Astrocyte of the hippocampus (primary cell): ENCODE measurements at regions not wholly inside any gene's neighbourhood (a gene's known extent, or its start where the extent isn't known, plus 50 kb on each side); places are given as distances from the start of the nearest gene placed in this dataset.

Experiments
- DNase-seq: peaks from one replicate; pipeline ENCODE4 v3.0.0; 2011; ENCODE audit warnings: low read depth, low spot score

DNA sequence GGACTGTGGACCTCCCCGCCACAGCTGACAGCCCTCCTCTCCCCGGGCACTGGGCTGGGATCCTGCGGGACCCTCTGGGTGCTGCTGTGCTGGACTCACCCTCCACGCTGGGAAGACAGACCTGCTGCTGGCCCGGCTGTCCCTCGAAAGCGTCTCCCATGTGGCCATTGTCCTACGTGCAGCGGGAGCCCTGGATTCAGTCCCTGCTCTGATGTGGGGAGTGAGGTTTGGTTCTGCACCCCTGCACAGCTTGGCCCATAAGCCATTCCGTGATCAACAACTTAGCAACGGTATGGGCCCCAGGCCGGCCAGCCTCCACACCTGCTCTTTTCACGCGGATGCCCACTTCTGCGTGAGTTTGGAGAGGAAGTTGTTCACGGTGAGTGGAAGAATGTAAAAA lies 195.2 kb downstream of the TEX29 start:
- DNase-seq = no peak

DNA sequence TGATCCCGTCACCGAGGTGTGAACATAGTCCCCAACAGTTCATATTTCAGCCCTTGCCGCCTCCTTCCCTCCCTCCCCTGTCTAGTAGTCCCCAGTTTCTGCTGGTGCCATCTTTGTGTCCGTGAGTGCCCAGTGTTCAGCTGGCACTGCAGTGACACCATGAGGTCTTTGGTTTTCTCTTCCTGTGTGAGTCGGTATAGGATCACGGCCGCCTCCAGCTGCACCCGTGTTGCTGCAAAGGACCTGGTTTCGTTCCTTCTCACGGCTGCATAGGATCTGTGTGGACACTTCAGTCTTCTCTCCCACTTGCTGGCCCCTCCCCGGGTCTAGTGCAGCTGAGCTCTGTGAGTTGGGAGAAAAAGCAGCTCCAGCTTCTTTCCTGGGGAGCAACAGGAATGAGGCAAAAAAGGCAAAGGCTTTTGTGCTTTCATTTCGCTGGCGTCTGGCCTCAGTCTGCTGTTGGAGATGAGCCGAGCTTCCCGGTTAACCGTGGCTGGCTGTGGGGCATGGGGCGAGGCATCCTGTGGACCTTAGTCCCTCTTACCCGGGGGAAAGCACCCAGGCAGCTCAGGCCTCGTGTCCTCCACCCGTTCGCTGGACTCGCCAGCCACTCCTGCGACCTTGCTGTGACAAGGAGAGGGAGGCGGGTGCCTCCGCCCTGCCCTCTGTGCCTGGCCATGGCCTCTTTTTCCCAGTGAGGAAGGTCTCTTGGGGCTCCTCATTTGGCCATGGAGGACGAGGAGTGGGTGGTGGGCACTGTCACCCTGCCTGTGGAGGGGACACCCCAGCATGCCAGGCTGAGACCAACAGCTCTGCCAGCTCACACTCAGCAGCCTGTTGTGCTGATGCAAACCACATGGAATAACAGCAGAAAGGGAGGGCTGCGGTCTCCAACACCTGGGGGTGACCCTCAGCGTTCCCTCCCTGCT lies 196.5 kb downstream of the TEX29 start:
- DNase-seq = no peak

DNA sequence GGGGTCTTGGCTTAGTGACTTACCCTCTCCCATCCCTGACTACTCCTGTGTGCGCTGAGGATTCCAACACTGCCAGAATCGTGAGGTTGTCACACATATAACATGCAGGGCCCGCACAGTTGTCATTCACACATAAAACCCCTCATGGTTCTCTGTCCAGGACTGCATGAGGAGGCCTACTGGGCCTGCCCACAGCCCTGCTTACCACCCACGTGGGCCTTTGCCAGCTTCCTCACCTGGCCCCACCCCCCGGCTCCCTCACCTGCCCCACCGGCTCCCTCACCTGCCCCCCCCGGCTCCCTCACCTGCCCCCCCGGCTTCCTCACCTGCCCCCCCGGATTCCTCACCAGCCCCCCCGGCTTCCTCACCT lies 197.2 kb downstream of the TEX29 start:
- DNase-seq = no peak

DNA sequence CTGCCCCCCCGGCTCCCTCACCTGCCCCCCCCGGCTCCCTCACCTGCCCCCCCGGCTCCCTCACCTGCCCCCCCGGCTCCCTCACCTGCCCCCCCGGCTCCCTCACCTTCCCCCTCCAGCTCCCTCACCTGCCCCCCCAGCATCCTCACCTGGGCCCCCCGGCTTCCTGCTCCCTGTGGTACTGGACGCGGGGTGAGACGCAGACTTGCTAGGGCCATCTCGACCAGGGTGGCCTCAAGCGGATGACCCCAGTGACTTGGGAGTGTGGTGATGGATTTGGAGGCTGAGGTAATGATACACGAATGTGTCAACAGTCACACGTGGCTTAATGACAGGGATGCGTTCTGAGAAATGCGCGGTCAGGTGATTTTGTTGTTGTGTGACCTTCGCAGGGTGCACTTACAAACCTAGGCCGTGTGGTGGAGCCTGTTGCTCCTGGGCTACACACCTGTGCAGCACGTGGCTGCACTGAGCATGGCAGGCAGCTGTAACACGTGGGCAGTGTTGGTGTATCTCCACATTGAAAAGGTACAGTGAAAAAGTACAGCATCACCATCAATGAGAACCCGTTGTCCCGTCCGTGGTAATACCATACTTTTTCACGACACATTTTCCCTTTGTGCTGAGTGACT lies 197.8 kb downstream of the TEX29 start:
- no peak for DNase-seq

DNA sequence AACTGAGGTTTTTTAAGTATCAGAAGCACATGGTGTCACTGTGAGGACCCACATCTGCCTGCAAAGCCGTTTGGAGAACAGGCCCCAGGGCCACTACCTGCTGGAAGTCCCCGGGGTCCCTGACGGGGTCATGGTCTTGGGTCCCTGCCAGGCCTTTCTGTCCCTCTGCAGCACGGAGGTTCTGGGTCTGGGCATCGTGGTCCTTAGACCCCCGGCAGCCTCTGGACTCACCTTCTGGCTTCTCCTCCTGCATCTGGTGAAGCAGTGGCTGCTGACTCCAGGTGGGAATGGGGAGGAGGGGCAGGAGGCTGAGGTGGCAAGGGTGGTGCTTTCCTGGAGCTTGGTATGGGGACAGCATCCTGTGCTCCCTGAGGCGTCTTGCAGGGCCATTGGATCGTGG lies 198.6 kb downstream of the TEX29 start:
- DNase-seq = no peak

DNA sequence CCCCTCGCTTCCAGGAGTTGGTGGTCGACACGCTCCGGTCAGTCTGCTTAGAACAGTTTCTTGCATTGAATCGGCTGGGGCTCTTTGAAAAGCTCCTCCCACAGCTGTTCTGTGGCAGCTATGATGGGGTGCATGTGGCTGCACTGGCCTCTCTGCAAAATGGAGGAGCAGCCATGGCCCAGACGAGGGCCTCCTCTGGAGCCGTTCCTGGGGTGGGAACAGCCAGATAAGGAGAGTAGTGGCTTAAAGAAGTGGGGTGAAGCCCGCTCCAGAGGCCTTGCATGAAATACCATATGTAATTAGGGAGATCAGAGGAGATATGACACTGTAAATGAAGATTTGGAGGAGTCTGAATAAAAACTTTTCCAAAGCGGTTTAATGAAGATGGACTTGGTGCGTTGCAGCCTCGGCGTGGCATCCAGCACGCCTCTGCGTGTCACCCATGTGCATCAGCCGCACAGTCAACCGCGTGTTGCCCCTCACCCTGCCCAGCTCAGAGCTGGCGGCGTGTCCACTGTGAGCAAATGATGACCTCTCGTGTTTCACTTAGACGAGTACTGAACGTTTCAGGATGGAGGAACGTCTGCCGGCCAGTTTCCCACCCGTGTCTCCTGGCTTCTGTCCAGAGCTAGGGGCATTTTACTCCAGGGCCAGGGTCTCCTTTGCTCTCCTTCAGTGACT lies 199.2 kb downstream of the TEX29 start:
- DNase-seq = no peak

DNA sequence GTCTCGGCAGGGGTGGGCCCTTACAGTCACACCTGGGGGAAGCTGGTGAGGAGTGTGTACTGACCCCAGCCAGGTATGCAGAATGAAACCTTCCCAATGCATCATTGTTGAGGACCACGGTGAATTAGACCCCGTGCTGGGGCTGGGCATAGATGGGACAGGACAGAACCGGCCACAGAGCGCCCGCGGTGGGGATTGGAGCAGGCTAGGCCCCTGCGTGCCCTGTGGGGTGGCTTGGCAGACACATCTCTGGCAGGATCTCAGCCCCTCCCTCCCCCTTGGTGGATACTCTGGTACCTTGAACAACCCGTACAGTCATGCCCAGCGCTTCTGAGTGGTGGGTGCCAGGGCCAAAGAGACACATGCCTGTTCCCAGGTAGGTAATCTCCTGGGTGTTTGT lies 200.6 kb downstream of the TEX29 start:
- DNase-seq = no peak

DNA sequence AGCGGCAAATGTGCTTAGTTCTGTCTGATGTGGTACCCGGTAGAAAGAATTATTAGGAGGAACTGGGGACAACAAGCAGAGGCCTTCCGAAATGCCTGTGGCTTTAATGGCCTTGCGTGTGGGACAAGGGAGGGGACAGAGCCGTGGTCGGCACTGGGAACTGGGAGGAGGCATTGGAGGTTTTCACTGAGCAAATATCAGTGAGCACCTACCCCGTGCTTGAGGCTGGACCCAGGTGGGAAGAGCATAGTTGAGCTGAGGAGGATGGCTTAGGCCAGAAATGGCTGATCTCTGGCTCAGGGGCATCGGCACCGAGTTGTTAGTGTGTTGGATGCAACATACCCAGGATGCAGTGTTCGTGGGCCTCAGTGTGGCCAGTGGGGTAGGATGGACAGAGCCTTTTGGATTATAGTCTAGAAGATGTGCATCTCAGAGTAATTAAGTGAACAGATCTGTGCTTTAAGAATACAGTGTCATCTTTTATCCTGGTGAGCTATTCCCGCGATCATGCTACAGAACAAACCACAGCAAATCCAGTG lies 201.3 kb downstream of the TEX29 start:
- no peak for DNase-seq

DNA sequence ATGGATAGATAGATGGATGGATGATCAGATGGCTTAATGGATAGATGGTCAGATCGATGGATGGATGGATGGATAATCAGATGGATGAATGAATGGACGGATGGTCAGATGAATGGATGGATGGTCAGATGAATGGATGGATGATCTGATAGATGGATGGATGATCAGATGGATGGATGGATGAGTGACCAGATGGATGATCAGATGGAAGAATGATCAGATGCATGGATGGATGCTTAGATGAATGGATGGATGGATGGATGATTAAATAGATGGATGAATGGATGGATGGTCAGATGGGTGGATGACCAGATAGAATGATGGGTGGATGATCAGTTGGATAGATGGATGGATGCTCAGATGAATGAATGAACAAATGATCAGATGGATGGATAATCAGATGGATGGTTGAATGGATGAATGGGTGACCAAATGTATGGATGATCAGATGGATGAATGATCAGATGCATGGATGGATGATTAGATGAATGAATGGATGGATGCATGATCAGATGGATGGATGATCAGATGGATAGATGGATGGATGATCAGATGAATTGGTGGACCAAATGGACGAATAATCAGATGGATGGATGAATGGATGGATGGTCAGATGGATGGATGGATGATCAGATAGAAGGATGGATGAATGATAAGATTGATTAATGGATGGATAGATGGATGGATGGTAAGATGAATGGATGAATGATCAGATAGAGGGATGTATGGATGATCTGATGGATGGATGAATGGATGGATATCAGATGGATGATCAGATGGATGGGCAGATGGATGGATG lies 205.1 kb downstream of the TEX29 start:
- no peak for DNase-seq

DNA sequence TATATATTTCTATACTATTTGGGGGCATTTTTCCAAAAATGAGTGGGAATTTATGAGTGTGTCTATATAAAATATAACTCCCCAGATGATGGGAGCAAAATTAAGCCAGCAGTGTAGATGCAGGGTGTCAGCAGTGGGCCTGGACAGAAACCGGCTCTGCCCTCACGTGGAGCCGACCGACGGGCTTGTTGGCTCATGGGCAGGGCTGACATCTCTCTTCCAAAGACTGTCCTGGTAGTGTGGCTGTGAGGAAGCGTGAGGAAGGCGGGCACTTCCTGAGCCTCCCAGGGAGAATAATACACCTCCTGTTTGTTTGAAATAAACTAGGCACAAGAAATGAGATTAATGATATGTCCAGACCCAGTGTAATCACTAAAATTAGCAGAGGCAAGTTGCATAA lies 206.5 kb downstream of the TEX29 start:
- no peak for DNase-seq

DNA sequence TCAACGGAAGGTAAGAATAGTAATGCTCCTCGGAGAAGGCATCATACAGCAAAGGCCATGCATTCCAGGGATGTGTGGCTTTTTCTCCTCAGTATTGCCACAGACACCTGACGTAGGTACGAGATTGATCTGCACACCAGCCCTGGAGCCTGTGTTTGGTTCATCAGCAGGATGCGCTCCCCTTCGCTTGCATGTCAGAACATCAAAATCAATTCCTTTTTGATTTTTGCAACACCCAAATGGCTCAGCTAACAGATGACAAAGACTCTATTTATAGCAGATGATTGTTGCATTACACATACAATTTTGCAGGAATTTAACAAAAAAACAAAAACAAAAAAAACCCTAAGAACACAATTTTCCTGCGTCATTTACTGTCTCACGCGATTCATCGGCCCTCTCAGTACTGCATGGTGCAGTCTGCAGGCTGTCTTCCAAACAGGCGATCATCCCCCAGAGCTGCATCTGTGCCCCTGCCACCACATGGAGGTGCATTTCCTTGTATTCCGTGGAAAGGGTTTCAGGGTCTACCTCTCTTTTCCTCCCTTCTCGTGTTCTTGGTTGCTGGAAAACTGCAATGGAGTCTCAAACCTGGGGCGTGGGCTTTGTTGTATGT lies 207.3 kb downstream of the TEX29 start:
- no peak for DNase-seq

DNA sequence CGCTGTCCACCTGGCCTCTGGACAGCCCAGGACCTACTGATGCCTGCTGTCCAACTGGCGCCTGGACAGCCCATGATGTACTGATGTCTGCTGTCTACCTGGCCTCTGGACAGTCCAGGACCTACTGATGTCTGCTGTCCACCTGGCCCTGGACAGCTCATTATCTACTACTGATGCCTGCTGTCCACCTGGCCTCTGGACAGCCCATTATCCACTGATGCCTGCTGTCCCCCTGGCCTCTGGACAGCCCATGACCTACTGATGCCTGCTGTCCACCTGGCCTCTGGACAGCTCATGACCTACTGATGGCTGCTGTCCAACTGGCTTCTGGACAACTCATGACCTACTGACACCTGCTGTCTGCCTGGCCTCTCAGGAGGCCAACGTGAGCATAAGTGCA lies 208.1 kb downstream of the TEX29 start:
- no peak for DNase-seq

DNA sequence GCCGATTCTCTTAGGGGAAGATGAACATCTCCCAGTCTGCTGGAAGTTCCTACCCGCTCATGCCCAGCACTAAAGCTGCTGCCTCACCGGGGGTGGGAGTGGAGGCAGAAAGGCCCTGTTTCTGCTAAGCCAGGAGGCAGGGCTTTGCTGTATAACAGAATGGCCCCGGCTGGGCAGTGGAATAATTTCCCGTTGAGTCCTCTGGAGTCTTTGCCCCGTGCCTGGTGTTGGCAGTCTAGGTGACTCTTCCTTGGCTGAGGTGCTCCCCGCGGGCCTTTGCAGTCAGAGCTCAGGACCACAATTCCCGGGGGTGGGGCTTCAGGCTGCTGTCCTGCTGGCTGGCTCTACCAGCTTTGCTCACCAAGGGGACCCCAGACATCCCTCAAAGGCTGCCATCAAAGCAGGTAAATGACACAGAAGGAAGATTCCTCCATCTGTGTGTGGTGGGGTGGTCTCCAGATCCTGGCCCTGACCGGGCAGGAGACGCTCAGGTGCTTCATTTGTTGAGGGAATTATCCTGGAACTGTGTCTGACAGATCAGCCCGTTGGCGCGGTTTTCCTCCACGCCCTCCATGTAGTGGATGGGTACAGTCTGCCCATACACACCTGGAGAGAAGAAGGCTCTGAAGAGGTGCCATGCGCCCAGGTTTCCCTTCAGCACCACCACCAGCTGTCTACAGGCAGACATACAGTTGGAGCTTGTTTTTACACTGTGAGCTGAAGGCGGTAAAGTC lies 209.9 kb downstream of the TEX29 start:
- DNase-seq = no peak

DNA sequence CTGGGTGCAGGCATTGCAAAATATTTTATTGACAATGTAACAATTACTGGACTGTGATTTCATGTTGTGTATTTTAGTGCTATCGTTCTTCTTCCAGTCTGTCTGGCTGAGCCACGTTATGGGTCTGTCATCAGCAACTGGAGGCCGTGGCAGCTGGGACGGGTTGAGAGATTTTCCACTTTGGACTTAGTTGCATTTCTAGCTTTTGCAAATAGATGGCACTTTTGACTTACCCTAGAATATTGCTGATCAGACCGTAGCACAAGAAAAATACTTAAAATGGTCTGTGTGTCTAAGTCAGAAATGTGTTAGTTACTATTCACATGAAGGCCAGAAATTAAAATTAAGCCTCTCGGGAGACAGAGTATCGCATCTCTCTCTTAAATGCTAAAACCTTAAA lies 211.1 kb downstream of the TEX29 start:
- peak; percentile 26 for DNase-seq

DNA sequence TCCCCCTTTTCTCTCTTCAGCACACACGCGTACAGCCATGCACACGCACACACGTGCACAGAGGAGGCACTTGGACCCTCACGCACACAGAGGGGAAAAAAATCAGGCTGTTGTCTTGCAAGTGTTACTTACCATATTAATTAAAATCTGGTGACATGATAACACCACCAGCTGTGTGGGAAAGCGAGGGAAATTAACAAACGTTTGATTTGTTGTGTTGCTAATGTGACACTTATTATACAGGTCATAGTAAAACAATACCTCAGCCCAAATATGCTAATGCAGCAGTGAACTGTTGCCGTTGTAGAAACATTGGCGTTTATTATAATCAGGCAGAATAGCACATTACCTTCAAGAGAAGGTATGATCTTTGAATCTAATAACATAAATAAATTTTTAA lies 211.7 kb downstream of the TEX29 start:
- no peak for DNase-seq

DNA sequence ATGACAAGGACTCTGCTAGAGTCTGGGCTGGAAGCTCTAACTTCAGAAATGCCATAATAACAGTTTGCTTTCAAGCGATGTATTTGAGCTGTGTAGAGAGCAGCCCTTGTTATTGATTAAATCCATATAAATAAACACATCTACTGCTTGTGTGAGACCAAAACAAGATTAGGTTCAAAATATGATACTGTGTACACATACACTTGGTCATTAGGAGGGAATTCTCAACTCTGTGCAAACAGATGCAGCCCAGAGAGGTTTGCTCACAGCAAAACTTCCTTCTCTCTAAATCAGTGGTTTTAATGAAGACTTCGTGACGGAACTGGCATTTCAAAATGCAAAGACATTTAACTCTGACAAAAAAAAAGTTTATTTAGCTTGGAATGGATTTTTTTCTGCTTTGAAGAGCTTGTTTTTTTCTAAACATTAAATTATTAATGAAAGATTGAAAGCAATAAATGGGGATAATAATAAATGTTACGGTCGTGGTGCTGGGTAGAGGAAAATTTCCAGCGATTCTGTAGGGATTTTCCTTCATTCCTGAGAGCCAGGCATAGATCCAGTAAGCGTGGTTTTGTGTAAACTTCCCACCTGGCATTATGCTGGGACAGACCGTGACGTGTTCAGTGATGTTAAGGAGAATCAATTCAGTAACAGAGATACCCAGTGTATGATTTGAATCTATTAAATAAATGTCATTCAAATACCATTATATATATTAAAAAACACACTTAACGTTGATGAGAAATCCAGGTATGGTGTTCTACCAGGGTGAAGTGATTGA lies 213.7 kb downstream of the TEX29 start:
- DNase-seq = no peak

DNA sequence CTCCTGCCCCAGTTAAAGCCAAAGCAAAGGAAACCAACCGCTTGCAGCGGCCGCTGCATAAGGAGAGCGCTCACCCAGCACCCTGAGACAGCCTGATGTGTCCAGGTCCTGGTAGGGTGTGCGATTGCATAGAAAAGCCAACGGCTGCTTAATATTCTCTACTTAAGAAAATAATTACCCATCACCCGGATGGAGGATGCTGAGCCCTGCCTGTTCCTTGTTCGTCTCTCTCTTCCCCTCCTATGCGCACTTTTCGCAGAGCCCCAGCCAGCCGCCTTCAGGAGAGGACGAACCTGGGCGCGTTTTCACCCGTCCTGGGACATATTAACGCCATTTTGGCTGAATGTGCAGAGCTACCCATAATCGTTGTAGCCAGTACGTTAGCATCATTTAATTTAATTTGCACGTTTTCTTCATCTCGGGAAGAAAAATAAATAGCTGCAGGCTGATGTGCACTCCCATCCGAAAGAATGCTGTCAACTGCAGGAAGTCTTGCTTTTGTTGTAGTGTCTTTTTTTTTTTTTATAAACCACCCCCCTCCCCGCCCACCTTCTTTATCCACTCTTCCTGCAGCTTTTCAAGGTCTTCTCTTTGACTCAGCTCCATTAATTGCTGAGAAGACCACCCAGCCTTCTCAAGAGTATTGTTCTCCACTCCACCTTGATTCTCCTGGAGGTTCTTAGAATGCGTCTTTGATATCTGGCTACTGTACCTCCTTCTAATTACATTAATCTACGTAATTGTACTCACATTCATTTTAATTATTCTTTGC lies 214.5 kb downstream of the TEX29 start:
- DNase-seq = no peak

DNA sequence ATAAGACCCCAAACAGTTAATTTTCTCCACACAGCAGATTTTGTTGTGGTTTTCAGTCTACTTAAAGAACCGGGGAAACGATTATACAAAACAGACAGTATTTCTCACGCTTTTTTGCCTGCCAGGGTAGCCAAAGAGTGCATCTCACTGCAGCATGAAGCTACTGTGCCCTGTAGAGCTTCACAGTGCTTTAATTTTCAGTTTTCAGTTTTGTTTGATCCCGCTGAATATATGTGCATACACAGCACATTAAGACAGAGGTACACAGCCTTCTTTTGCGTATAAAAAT lies 215.0 kb downstream of the TEX29 start:
- DNase-seq = no peak

DNA sequence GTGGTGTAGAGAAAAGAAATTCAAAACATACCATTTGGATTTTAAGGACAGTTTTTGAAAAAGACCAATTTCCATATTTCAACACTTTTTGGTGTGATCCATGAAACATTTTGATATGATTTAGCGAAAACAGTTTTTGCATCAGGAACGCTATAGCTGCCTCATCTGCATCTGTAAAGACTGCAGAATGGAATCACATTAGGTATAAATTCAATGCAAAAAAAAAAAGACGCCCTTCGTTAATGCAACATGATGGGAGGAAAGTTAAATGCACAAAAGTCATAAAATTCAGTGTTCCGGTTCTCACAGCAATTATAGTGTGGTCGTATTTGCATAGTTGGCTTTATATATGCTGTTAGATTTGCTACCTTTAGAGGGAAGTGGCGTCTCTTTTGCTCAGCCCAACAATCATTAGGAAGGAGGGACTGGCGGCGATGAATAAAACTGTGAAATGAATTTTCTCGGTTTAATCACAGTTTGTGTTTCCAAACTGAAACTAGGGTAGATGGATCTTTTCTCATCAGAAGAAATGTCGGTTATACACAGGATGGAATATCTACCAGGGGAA lies 215.7 kb downstream of the TEX29 start:
- no peak for DNase-seq
